GM18873 (cell line): ENCODE measurements at regions not wholly inside any gene's neighbourhood (a gene's known extent, or its start where the extent isn't known, plus 50 kb on each side); places are given as distances from the start of the nearest gene placed in this dataset.

Source experiments
- ATAC-seq: cut with Tn5 transposase; IDR thresholded peaks from one replicate; pipeline ENCODE4 v1.9.1; 2021; ENCODE audit warnings: mild to moderate bottlenecking, moderate library complexity, moderate number of reproducible peaks; ENCODE audit not compliant: unreplicated experiment, low FRiP score

DNA sequence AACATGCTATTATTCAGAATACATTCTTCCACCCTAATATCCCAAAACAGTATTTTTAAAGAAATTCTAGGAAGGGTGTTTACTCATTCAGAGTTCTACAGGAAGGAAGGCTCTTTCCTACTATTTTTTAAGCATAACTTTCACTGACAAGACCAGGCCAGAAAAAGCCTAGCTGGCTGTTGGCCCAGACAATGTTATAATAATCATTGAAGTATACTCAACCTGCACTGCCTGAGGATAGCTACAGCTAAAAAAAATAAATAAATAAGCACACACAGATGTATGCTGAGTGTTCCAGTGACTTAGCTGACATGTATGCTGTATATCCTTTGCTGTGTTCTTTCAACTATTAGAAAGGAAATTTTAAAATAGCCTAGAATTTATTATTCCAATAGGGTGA, 145.8 kb upstream of the SPRY1 start:
- ATAC-seq, result no peak

DNA sequence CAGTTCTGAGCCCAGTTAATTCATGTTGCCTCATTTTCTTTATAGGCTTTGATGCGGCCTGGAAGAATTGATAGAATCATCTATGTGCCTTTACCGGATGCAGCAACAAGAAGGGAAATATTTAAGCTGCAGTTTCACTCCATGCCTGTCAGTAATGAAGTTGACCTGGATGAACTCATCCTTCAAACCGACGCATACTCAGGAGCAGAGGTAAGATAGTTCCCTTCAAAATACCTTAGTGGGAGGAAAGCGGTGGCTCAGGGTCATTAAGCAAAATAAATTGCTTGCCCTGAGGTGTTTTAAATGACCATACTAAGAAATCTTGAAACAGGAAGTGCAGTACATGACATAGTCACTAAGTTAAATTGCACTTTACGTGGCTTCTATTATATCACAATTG, 140.6 kb upstream of the SPRY1 start:
- ATAC-seq, result no peak

DNA sequence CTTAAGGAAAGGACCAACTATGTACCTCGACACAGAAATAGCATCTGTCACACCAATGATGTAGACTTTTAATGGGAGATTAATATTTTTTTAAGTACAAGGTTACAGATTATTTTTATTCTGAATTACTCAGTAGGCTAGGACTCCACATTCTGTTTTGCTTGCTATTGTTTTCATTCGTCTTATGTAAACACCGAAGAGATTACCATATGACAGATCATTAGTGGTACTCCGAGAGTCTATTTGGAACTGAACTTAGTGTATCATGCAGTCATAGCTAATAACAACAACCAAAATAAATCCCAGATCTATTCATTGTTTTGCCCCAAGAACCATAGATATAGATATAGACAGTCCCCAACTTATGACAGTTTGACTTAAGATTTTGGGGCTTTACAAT, 139.7 kb upstream of the SPRY1 start:
- no peak for ATAC-seq

DNA sequence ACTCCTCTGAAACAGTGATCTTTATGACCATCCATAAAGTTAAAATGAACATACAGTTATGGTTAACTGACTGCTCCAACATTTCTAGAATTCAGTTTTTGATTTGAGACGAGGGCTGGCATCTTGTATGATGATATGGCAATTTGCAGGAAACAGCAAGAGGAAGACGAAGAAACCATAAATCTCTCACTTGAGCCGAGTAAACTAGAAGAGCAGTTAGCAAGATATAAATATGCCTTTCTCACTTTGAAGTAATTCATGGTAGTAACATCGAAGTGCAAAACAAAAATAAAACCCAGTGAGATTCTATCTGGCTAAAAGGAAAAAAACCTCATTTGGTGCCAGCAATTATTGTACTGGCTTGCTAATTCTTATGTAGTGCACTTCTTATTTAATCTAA, 139.0 kb upstream of the SPRY1 start:
- ATAC-seq, result no peak

DNA sequence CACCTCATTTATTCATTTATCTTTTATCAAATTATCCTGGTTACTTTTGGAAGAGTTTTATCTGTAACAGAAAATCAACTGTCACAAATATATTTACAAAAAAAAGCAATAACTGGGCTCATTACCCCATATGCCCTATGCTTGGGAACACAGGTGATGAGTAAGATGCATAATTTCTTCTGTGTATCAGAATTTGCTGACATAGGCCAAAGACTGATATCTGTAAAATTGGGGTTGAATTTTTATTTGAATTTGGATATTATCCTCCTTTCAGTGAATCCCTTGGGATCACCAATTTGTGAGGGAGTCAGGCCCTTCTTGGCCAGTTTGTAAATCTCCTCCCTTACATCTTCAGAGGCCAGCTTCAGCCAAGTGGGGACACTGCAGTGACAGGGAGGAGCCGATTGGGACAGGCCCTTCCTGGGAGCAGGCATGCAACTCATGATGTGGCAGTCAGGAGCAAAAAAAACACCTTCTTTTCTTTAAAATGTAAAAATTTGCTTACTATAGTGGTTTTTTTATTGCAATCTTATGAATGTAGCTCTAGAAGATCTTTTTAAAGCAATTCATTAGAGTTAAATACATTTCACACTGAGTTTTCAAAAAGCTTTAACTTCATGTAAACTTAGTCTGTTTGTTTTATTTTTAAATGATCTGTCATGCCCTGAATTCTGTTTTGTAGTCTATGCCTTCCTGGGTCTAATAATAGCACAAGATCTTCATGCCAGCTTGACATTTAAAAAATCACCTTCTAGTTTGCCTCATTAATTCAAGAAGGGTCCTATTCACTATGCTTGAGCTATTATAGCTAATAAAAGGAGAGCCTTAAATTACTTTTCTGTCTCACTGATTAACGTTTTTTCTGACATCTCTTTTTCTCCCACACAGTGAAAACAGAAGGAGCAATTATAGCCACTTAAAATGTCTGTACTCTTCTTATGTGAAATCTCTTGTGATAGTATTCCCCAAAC, 136.6 kb upstream of the SPRY1 start:
- ATAC-seq, result no peak

DNA sequence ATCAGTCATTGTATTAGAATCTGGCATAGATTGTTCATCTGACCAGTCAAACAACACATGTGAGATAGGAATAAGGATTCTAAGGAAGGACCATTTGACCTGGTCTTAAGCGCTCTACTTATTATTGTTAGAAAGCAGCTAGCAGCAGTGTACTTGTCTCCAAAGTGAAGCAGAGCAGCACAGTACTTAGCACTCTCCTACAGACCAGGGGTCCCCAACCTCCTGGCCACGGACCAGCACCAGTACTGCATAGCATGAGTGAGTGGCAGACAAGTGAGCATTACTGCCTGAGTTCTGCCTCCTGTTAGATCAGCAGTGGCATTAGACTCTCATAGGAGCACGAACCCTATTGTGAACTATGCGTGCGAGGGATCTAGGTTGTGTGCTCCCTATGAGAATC, 135.9 kb upstream of the SPRY1 start:
- ATAC-seq, result no peak

DNA sequence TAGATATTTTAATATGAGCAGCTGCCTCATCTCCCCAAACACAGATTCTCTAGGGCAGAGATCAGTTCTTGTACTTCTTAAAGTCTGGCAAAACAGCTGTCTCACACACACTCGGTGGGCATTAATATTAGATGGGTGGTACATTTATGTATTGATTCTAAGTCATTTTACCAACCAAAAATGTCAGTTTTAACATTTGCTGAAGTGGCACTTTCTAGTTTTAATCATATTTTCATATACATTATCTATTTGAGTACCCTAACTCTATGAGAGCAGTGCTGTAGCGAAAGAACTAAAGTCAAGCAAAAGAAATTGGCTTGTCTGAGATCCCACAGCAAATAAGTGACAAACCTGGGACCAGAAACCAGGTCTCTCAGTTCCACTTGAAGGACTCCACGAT, 134.5 kb upstream of the SPRY1 start:
- ATAC-seq, result no peak

DNA sequence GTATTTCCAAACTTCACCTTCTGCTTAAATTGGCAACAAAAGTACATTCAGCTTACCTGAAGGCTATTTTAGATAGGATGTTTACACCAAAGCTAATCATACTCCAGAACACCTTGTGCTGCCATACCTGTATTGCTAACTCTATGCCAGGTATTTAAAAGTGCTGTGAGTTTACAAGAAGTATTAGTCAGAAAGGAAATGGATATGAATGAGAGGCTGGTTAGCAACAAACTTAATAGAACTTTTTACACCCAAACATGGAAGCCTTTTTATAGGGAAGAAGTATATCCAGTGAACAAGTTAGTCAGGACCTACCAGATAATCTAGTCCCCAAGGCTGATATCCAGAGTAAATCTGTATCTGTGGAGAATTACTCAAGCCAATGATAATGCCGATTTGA, 131.2 kb upstream of the SPRY1 start:
- ATAC-seq, result no peak

DNA sequence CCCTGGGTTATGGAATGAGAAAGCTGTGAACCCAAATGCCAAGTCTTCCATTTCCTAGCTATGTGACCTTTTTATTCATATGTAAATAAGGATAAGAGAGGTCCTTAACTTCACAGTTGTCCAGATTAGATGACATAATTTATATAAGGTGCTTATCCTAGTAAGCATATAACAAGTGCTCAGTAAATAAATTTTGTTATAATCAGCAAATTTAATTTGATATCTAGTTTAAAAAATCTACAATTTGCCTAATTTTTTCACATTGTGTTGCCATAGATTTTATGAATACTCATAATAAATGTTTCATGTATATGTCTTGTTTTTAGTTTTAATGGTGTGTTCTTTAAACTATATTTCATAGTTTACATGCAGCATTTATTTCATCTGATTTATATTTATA, 130.4 kb upstream of the SPRY1 start:
- no peak for ATAC-seq

DNA sequence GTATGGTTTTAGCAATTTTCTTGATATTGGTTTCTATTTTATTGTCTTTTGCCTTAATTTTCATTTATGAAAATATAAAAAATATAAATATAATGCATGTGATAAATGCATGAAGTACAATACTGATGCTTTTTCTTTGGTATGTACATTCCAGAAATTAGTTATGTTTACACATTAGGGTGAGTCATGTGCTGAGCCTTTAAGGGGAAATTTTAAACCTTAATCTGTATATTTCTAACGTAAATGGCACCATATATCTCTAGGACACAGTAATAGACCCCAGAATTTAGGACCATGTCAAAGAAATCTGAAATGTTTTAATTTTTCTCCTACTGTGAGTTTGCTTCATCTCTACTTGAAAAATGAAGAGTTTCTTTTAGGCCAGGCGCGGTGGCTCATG, 117.8 kb upstream of the SPRY1 start:
- ATAC-seq, result no peak

DNA sequence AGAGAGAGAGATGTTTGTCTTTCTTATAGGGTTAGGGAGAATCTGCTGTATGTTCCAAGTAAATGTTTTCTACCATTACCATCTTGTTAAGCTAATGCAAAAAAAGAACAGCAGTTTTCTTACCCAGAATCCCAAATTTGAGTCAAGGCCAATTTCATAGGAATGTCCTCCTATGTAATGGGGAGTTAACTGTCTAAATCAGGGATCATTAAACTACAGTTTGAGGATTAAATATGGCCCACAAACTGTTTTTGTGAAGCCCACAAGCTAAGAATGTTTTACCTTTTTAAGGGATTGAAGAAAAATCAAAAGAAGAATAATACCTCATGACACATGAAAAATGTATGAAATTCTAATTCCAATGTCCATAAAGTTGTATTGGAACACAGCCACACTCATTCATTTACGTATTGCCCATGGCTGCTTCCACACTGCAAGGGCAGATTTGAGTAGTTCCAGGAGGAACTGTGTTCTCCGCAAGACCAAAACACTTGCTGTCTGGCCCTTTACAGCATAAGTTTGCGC, 113.2 kb upstream of the SPRY1 start:
- ATAC-seq, result no peak

DNA sequence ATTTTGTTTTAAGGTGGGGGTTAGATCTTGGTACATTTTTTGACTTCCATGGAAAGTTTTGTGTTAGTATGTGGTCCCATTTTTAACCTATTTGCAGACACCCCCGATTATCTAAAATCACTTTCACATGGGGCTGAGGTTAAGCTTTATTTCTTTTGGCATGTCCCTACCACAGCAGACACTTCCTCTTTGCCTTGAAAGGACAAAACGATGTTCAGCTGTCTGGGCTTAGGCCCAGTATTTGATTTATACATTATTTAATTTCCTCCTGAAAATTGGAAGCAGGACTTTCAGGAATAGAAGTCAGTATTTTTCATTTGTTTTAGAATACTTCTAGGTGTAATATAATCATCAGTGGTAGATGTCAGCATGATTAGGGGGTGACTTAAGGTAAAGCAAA, 112.4 kb upstream of the SPRY1 start:
- ATAC-seq, result no peak

DNA sequence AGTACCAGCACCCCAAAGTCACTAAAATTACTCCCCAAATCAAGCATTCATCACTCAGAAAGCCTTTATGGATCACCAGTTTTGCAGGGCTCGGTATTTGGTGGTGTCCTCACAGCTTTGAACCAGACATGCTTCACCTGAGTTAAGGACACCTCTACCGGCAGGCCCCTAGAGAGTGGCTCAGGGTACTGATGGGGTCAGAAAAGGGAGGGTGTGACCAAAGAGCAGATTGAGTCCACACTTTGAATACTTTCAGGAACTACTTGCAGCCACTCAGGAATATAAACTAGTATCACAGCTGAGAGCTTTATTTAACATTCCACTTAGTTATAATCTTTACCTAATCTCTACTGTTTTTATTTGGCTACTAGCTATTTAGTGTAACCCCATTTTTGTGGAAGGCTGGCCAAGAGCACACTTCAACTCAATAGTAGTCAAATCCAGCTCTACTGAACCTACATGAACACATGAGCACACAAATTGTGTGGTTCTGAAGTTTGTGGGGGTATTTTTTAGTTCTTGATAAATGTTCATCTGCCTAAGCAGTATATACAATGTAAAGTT, 109.6 kb upstream of the SPRY1 start:
- ATAC-seq, result no peak

DNA sequence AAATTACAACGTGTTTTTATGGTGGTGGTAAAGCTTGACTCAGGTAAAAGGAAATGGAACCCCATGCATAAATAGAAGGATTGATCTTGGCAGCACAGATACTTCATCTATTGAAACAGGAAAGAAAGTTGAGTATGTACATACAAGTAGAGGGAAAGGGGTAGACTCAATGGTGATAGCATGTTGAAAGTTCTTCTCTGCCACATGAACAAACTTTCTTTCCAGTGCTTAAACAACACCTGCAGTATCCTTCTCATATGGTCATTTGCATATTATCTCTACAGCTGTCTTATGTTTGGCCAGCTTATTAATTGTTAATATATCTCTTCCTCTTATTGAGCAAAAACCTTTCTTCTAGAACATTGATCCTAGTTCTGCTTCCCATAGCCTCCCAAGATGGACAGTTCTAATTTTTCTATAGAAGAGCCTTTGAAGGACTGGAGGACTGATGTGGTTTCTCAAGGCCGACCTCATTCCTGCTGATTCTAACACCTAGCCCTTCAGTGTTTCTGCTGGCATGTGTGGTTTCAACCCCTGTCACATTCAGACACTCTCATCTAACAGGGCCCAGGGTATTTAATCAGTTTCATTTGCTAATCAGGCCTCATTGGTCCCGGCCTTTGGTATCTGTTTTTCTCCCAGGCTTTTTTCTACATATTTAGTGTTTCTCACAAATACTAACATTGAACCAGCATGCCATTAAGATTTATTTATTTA, 108.1 kb upstream of the SPRY1 start:
- no peak for ATAC-seq

DNA sequence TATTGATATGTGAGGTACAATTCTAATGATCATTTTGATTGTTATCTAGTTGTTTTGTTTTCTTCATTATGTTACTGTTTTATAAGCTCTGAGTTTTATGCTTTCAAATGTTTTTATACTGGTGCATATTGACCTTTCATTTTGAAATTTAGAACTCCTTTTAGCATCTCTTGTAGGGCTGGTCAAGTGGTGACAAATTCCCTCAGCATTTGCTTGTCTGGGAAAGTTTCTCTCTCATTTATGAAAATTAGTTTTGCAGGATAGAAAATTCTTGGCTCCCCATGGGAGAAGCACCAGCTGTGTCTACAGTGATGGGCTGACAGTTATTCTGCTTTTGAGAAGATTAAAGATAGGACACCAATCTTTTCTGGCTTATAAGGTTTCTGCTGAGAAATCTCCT, 105.3 kb upstream of the SPRY1 start:
- ATAC-seq, result no peak

DNA sequence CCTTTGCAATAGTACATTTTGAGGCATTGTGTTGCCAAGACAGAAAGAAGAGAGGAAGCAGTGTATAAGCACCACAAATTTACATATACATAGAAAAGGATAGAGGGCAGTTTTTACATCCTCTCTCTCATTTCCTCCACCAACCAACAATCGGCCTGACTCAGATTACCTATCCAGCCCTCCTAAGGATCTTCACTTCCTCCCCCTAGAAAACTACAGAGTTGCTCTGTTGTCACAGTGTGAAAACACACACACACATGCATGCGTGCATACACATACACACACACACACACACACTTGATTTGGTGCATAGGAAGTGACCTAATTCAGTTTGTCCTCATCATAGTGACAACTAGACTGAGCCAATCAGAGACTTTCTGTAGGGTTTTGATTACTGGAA, 98.8 kb upstream of the SPRY1 start:
- ATAC-seq, result no peak

DNA sequence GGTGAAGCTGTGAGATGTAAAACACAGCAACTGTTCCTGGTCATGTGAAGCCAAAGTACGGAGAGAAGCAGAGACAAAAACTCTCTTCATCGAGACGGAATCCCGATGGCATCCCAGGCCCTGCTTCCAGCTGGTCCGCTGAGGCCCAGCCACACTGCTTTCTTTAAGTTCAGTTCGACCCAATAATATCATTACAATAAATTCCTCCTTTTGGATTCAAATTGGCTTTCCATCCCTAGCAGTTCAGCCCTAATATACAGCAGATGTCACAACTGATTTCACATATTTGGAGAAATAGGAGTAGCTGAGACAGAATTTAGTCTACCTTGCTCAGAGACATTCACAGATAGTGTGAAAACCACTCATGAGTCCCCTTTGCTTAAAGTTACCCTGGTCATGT, 98.3 kb upstream of the SPRY1 start:
- ATAC-seq, result no peak

DNA sequence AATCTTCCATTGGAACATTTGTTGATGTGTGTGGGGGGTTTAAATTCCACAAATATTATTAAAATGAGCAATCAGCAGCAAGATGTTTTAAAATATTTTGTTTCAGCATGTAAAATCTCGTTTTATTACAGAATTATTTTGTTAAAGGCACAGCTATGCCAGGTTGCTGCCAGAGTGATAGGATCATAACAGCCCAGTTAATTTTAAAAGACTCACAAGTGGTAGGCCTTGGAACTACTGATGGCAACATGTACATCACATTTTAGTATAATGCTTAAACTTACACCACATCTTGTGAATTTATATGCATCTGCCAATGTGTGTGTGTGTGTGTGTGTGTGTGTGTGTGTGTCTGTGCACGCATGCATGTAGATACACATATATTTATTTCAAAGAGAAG, 97.8 kb upstream of the SPRY1 start:
- ATAC-seq, result no peak

DNA sequence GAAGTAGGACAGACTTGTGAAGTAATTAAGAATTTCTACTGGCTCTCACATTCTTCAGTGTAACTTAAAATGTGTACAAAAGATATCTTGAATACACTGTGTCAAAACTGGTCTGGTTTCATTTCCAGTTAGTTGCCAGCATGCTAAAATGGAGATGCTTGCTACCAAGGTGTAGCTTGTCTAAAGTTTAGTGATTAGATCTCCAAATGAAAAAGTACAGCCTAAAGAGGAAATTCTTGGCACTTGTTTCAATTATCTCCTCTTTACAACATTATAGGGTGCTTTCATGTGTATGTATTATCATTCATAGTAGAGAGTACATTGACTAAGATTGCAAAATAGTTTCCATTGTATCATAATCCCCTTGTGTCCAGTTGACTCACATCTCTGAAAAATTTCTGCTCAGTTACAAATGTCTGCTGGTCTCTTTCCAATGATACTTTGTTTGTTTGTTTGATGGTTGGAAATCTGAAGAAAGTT, 97.3 kb upstream of the SPRY1 start:
- ATAC-seq, result no peak

DNA sequence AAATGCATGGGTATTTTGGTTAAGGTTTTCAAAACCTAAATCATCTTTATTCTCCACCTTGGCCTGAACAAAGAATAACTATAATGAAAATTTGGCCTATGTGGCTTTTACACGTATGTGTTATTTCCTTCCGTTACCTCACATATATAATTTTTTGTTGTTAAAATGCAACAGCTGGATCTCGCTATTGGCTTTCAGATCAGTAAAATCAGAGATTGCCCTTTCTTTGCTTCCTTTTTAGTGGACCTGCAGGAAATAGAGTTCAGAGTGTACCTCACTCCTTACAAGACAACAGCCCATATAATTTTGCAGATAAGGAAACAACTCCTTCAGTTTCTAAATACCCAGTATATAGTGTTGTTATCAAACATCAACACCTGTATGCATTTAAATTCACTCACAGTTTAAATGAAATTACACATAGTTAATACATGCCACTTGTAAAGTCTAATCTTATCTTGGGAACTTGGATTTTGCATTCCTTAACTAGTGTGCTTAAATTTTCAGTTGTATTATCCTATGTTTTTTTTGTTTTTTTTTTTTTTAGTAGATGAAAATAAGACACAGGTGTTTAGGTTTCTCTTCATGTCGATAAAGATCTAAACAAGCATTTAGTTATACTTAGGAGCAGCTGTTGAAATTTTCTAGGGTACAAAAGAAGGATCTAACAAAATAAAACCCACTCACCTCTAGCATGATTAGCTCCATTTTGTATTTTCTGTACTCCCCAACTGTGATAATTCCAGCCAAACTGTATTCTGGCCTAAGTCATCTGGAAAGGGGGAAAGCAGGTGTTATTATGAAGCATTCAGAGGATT, 96.2 kb upstream of the SPRY1 start:
- no peak for ATAC-seq
